H9 (cell line): ENCODE measurements at regions not wholly inside any gene's neighbourhood (a gene's known extent, or its start where the extent isn't known, plus 50 kb on each side); places are given as distances from the start of the nearest gene placed in this dataset.

Source experiments
- DNase-seq: peaks from one replicate; pipeline ENCODE4 v3.0.0-alpha.2; 2017
- H2AFZ ChIP-seq: one replicate; pipeline ENCODE4 v1.6.1; 2013; ENCODE audit warnings: mild to moderate bottlenecking, low read length, control low read depth, moderate library complexity
- H2AK5ac ChIP-seq: 2 replicates; pipeline ENCODE4 v1.6.1; 2013; ENCODE audit warnings: low read length, control low read depth, mixed read lengths; ENCODE audit not compliant: insufficient read length
- H2BK120ac ChIP-seq: one replicate; pipeline ENCODE4 v1.6.1; 2013; ENCODE audit warnings: low read depth, mild to moderate bottlenecking, low read length, control low read depth, inconsistent platforms; ENCODE audit not compliant: poor library complexity, severe bottlenecking
- H2BK12ac ChIP-seq: 2 replicates; pipeline ENCODE4 v1.6.1; 2013; ENCODE audit warnings: low read length, control low read depth, mixed read lengths, low read depth; ENCODE audit not compliant: insufficient read length
- H2BK15ac ChIP-seq: 2 replicates; pipeline ENCODE4 v1.6.1; 2013; ENCODE audit warnings: low read depth, low read length, control low read depth
- H2BK20ac ChIP-seq: one replicate; pipeline ENCODE4 v1.6.1; 2013; ENCODE audit warnings: low read depth, mild to moderate bottlenecking, low read length, control low read depth, inconsistent platforms; ENCODE audit not compliant: poor library complexity, severe bottlenecking
- H2BK5ac ChIP-seq: 2 replicates; pipeline ENCODE4 v1.6.1; 2013; ENCODE audit warnings: low read length, control low read depth, mixed read lengths; ENCODE audit not compliant: insufficient read length
- H3K14ac ChIP-seq: 2 replicates; pipeline ENCODE4 v1.6.1; 2013; ENCODE audit warnings: low read length, control low read depth; ENCODE audit not compliant: insufficient read depth
- H3K18ac ChIP-seq: 2 replicates; pipeline ENCODE4 v1.6.1; 2013; ENCODE audit warnings: low read depth, mild to moderate bottlenecking, mixed read lengths, low read length, control low read depth; ENCODE audit not compliant: insufficient read length
- H3K23ac ChIP-seq: 2 replicates; pipeline ENCODE4 v1.6.1; 2013; ENCODE audit warnings: low read length, control low read depth, mixed read lengths, low read depth; ENCODE audit not compliant: insufficient read length
- H3K23me2 ChIP-seq: 2 replicates; pipeline ENCODE4 v1.6.1; 2013; ENCODE audit warnings: low read depth, mild to moderate bottlenecking, mixed read lengths, low read length, control low read depth; ENCODE audit not compliant: insufficient read length, poor library complexity, severe bottlenecking
- H3K27ac ChIP-seq: 2 replicates; pipeline ENCODE4 v1.5.1; 2013; ENCODE audit warnings: low read length, control low read depth, mixed read lengths, low read depth; ENCODE audit not compliant: insufficient read length
- H3K27me3 ChIP-seq: 2 replicates; pipeline ENCODE4 v1.6.1; 2013; ENCODE audit warnings: low read length, control low read depth, inconsistent platforms; ENCODE audit not compliant: insufficient read depth
- H3K4ac ChIP-seq: 2 replicates; pipeline ENCODE4 v1.6.1; 2013; ENCODE audit warnings: low read depth, mild to moderate bottlenecking, control low read depth, inconsistent platforms, low read length, moderate library complexity
- H3K4me1 ChIP-seq: 2 replicates; pipeline ENCODE4 v1.6.1; 2013; ENCODE audit warnings: low read length, control low read depth, inconsistent platforms; ENCODE audit not compliant: insufficient read depth
- H3K4me2 ChIP-seq: 2 replicates; pipeline ENCODE4 v1.6.1; 2013; ENCODE audit warnings: low read length, control low read depth, mixed read lengths; ENCODE audit not compliant: insufficient read length, insufficient read depth
- H3K56ac ChIP-seq: 2 replicates; pipeline ENCODE4 v1.6.1; 2013; ENCODE audit warnings: low read depth, mild to moderate bottlenecking, mixed read lengths, low read length, control low read depth; ENCODE audit not compliant: insufficient read length
- H3K79me1 ChIP-seq: 2 replicates; pipeline ENCODE4 v1.6.1; 2013; ENCODE audit warnings: low read depth, mild to moderate bottlenecking, moderate library complexity, low read length, control low read depth, inconsistent platforms; ENCODE audit not compliant: insufficient read depth, poor library complexity, severe bottlenecking
- H3K79me2 ChIP-seq: 2 replicates; pipeline ENCODE4 v1.6.1; 2013; ENCODE audit warnings: low read length, control low read depth, inconsistent platforms; ENCODE audit not compliant: insufficient read depth
- H3K9ac ChIP-seq: 2 replicates; pipeline ENCODE4 v1.6.1; 2013; ENCODE audit warnings: low read length, control low read depth, mixed read lengths; ENCODE audit not compliant: insufficient read length; ENCODE audit errors: extremely low read depth
- H3K9me3 ChIP-seq: one replicate; pipeline ENCODE4 v1.6.1; 2013; ENCODE audit warnings: low read depth, low read length, inconsistent platforms; ENCODE audit not compliant: control insufficient read depth
- H3T11ph ChIP-seq: one replicate; pipeline ENCODE4 v1.6.1; 2013; ENCODE audit warnings: mild to moderate bottlenecking, low read length, control low read depth, inconsistent platforms
- H4K20me1 ChIP-seq: one replicate; pipeline ENCODE4 v1.6.1; 2013; ENCODE audit not compliant: control insufficient read depth, insufficient read length, insufficient read depth
- H4K5ac ChIP-seq: 2 replicates; pipeline ENCODE4 v1.6.1; 2013; ENCODE audit warnings: low read depth, mild to moderate bottlenecking, mixed read lengths, low read length, control low read depth; ENCODE audit not compliant: insufficient read length
- H4K8ac ChIP-seq: replicated peaks from 2 replicates; pipeline ENCODE4 v1.6.1; 2013; ENCODE audit warnings: low read length, control low read depth, mixed read lengths, low read depth; ENCODE audit not compliant: insufficient read length
- H4K91ac ChIP-seq: 2 replicates; pipeline ENCODE4 v1.6.1; 2013; ENCODE audit warnings: low read depth, mild to moderate bottlenecking, moderate library complexity, mixed read lengths, low read length, control low read depth; ENCODE audit not compliant: insufficient read length
- H3K27ac Mint-ChIP-seq, 3 experiments: 2 replicates in 2 of 3; 3 replicates in 1 of 3; pipeline ENCODE4 v1.8.0; 2020 to 2021; ENCODE audit warnings: mixed read lengths in 3 of 3, mild to moderate bottlenecking in 1 of 3, moderate library complexity in 1 of 3
- H3K27me3 Mint-ChIP-seq: 2 replicates; pipeline ENCODE4 v1.8.0; 2021; ENCODE audit warnings: low read depth, mild to moderate bottlenecking, moderate library complexity, mixed read lengths
- H3K36me3 Mint-ChIP-seq, 3 experiments: 2 replicates in 2 of 3; 3 replicates in 1 of 3; pipeline ENCODE4 v1.8.0; 2020 to 2021; ENCODE audit warnings: low read depth in 3 of 3, mixed read lengths in 3 of 3; ENCODE audit not compliant: insufficient read depth in 1 of 3
- H3K4me1 Mint-ChIP-seq, 2 experiments: 2 replicates each; pipeline ENCODE4 v1.8.0; 2020; ENCODE audit warnings: mixed read lengths in 2 of 2
- H3K4me3 Mint-ChIP-seq, 2 experiments: 2 replicates in 1 of 2; 3 replicates in 1 of 2; pipeline ENCODE4 v1.8.0; 2020 to 2021; ENCODE audit warnings: mild to moderate bottlenecking in 2 of 2, mixed read lengths in 2 of 2, moderate library complexity in 1 of 2
- H3K9me3 Mint-ChIP-seq, 2 experiments: 2 replicates in 1 of 2; 3 replicates in 1 of 2; pipeline ENCODE4 v1.8.0; 2020; ENCODE audit warnings: mild to moderate bottlenecking in 2 of 2, mixed read lengths in 2 of 2, moderate library complexity in 1 of 2
- CTCF ChIP-seq: fragments of 200-600 bp; sonication (generic); conservative IDR thresholded peaks from 3 replicates; pipeline ENCODE4 v1.8.0; 2021; ENCODE audit warnings: antibody characterized with exemption, mild to moderate bottlenecking
- WGBS: extraction: QIAGEN DNeasy Blood & Tissue Kit; methylation state at CpG from one replicate; pipeline ENCODE4 v1.1.7; 2013; ENCODE audit warnings: missing lambda C conversion rate, low lambda C conversion rate, mixed read lengths; ENCODE audit not compliant: insufficient read length; ENCODE audit errors: extremely low coverage; 5-methylcytosine and 5-hydroxymethylcytosine counted together

- Histone ChIP-seq H3K18ac (no peak overlapping the region), H3K14ac (no peak overlapping the region), H2BK20ac (no peak overlapping the region), H2BK120ac (no peak overlapping the region), H3K79me1 (no peaks in the 10 kb centered on the region), H2AK5ac (no peak overlapping the region), H3K9ac (no peak overlapping the region), H3K27me3 (no peaks in the 10 kb centered on the region), H2BK12ac (no peak overlapping the region), H3K23me2 (no peaks in the 10 kb centered on the region), H3K23ac (no peak overlapping the region), H2BK5ac (no peak overlapping the region), H2AFZ (no peak overlapping the region), H3K4me2 (no peak overlapping the region), H2BK15ac (no peak overlapping the region), H3K4me1 (no peaks in the 10 kb centered on the region), H3K79me2 (no peaks in the 10 kb centered on the region), H3T11ph (no peak overlapping the region), H3K9me3 (peaks cover 79% of the 10 kb centered on the region), H3K56ac (no peak overlapping the region), H4K20me1 (no peaks in the 10 kb centered on the region), H4K5ac (no peak overlapping the region), H3K4ac (no peak overlapping the region), H4K91ac (no peak overlapping the region), H4K8ac (no peak overlapping the region), H3K27ac (no peak overlapping the region)
- WGBS, result no CpG with 5 or more reads among the region's 15 CpGs
- no peaks in the 10 kb centered on the region for H3K4me1 Mint-ChIP-seq
- no peak overlapping the region for H3K4me3 Mint-ChIP-seq
- no peak for DNase-seq
- peaks cover 85 to 96% of the 10 kb centered on the region in 2 experiments for H3K9me3 Mint-ChIP-seq
- no peak for TF ChIP-seq CTCF
- peaks cover 4% of the 10 kb centered on the region; the same call in 1 of the 2 replicates for H3K27me3 Mint-ChIP-seq
- H3K27ac Mint-ChIP-seq, result no peak overlapping the region
- peaks cover 18 to 38% (median 27%) of the 10 kb centered on the region in 3 experiments for H3K36me3 Mint-ChIP-seq
Measured at GRCh38 chr19:56987184-56987583, 132.6 kb upstream of the USP29 start.
